SK-N-SH (cell line): ENCODE measurements at regions not wholly inside any gene's neighbourhood (a gene's known extent, or its start where the extent isn't known, plus 50 kb on each side); places are given as distances from the start of the nearest gene placed in this dataset.

Experiments
- CTCF ChIA-PET: fragments of 300-600, 350-600 bp; formaldehyde crosslinking; extraction: SDS; loops from one replicate; lab custom pipeline; 2021; lab: Yijun Ruan, JAX
- POLR2A ChIA-PET: fragments of 350-600 bp; sonication (Branson Sonifier 250); formaldehyde crosslinking; extraction: SDS; loops from one replicate; lab custom pipeline; 2020; ENCODE audit warnings: antibody characterized with exemption, inconsistent platforms; lab: Yijun Ruan, JAX
- DNase-seq: peaks from one replicate; pipeline ENCODE4 v3.0.0; 2012
- H2AFZ ChIP-seq: fragments of 200-600 bp; sonication (generic); 2 replicates; pipeline ENCODE4 v1.8.1; 2016; ENCODE audit warnings: antibody characterized with exemption, mild to moderate bottlenecking, low read depth
- H3F3A ChIP-seq: fragments of 200-600 bp; sonication (generic); replicated peaks from 2 replicates; pipeline ENCODE3; 2016; ENCODE audit warnings: antibody characterized with exemption, mild to moderate bottlenecking; ENCODE audit not compliant: insufficient read depth
- H3K27ac ChIP-seq, 2 experiments: fragments of 200-500 bp in 1 of 2; fragments of 200-600 bp in 1 of 2; sonication (Bioruptor generic) in 1 of 2; sonication (generic), shearing (Covaris generic) in 1 of 2; 2 replicates each; pipeline versions ENCODE4 v1.5.1 to v1.6.1; 2014 to 2016; ENCODE audit warnings: low read depth in 2 of 2, inconsistent platforms in 1 of 2, low read length in 1 of 2, mild to moderate bottlenecking in 1 of 2, mixed read lengths in 1 of 2
- H3K27me3 ChIP-seq: fragments of 200-600 bp; sonication (generic), shearing (Covaris generic); 2 replicates; pipeline ENCODE4 v1.6.1; 2016; ENCODE audit warnings: mixed run types; ENCODE audit not compliant: insufficient read depth
- H3K36me3 ChIP-seq, 2 experiments: fragments of 200-500 bp in 1 of 2; fragments of 200-600 bp in 1 of 2; sonication (Bioruptor generic) in 1 of 2; sonication (generic) in 1 of 2; replicated peaks in 1 of 2; 2 replicates each; pipeline versions ENCODE3 to v1.5.1; 2014 to 2016; ENCODE audit warnings: low read length in 1 of 2, mild to moderate bottlenecking in 1 of 2; ENCODE audit not compliant: insufficient read depth in 2 of 2, control insufficient read depth in 1 of 2
- H3K4me1 ChIP-seq, 2 experiments: fragments of 200-500 bp in 1 of 2; fragments of 200-600 bp in 1 of 2; sonication (Bioruptor generic) in 1 of 2; sonication (generic), shearing (Covaris generic) in 1 of 2; 2 replicates each; pipeline versions ENCODE4 v1.5.1 to v1.6.1; 2014 to 2016; ENCODE audit warnings: low read depth in 1 of 2, low read length in 1 of 2, mixed run types in 1 of 2; ENCODE audit not compliant: insufficient read depth in 2 of 2, control insufficient read depth in 1 of 2
- H3K4me2 ChIP-seq: fragments of 200-600 bp; sonication (generic), shearing (Covaris generic); 2 replicates; pipeline ENCODE4 v1.6.1; 2017; ENCODE audit warnings: mixed run types
- H3K4me3 ChIP-seq, 2 experiments: fragments of 200-500 bp in 1 of 2; fragments of 200-600 bp in 1 of 2; sonication (Bioruptor generic) in 1 of 2; sonication (generic), shearing (Covaris generic) in 1 of 2; 2 replicates each; pipeline versions ENCODE4 v1.5.1 to v1.8.1; 2014 to 2016; ENCODE audit warnings: low read depth in 2 of 2, inconsistent platforms in 1 of 2, low read length in 1 of 2, mild to moderate bottlenecking in 1 of 2, mixed read lengths in 1 of 2, moderate library complexity in 1 of 2
- H3K79me2 ChIP-seq: fragments of 200-600 bp; sonication (generic); 2 replicates; pipeline ENCODE4 v1.8.1; 2017; ENCODE audit warnings: mild to moderate bottlenecking; ENCODE audit not compliant: insufficient read depth
- H3K9ac ChIP-seq: fragments of 200-600 bp; sonication (generic); 2 replicates; pipeline ENCODE4 v1.6.1; 2017; ENCODE audit warnings: mixed run types
- H3K9me2 ChIP-seq: fragments of 200-600 bp; sonication (generic); 2 replicates; pipeline ENCODE4 v1.6.1; 2017; ENCODE audit warnings: mixed run types
- H3K9me3 ChIP-seq: fragments of 200-600 bp; sonication (generic); 2 replicates; pipeline ENCODE4 v1.6.1; 2017; ENCODE audit warnings: mixed run types, mild to moderate bottlenecking, moderate library complexity
- H4K20me1 ChIP-seq: fragments of 200-600 bp; sonication (generic); 2 replicates; pipeline ENCODE4 v1.6.1; 2017; ENCODE audit warnings: mild to moderate bottlenecking, mixed run types; ENCODE audit not compliant: insufficient read depth
- ELF1 ChIP-seq: IDR thresholded peaks from 2 replicates; pipeline ENCODE4 v1.4.0; 2012
- FOXJ3 ChIP-seq: sonication (generic); formaldehyde crosslinking; IDR thresholded peaks from 2 replicates; pipeline ENCODE4 v1.5.1; 2020; ENCODE audit warnings: mild to moderate bottlenecking, missing genetic modification reagents
- FOXM1 ChIP-seq: IDR thresholded peaks from 2 replicates; pipeline ENCODE4 v1.4.0; 2012; ENCODE audit warnings: low read depth, mild to moderate bottlenecking
- GATA2 ChIP-seq: sonication (generic); formaldehyde crosslinking; IDR thresholded peaks from 2 replicates; pipeline ENCODE4 v1.5.0; 2020; ENCODE audit warnings: mild to moderate bottlenecking, missing genetic modification reagents
- JUND ChIP-seq: IDR thresholded peaks from 2 replicates; pipeline ENCODE4 v1.4.0; 2012
- MAX ChIP-seq: IDR thresholded peaks from 2 replicates; pipeline ENCODE4 v1.4.0; 2012; ENCODE audit warnings: low read depth
- MEF2A ChIP-seq: IDR thresholded peaks from 2 replicates; pipeline ENCODE4 v1.4.0; 2012; ENCODE audit warnings: low read depth, borderline replicate concordance
- RAD21 ChIP-seq: IDR thresholded peaks from 2 replicates; pipeline ENCODE4 v1.6.1; 2012; ENCODE audit warnings: mild to moderate bottlenecking, low read length
- RCOR1 ChIP-seq: fragments of 150-350 bp; IDR thresholded peaks from 2 replicates; pipeline ENCODE4 v1.6.1; 2017; ENCODE audit warnings: antibody characterized with exemption, low read length
- RXRA ChIP-seq: IDR thresholded peaks from 2 replicates; pipeline ENCODE4 v1.4.0; 2012; ENCODE audit warnings: low read depth, mild to moderate bottlenecking, borderline replicate concordance
- SMC3 ChIP-seq: IDR thresholded peaks from 2 replicates; pipeline ENCODE4 v1.6.1; 2012; ENCODE audit warnings: low read depth, low read length, improper control_type of control experiment
- TCF12 ChIP-seq: IDR thresholded peaks from 2 replicates; pipeline ENCODE4 v1.4.0; 2012
- USF2 ChIP-seq: fragments of 150-350 bp; IDR thresholded peaks from 2 replicates; pipeline ENCODE4 v1.6.1; 2017; ENCODE audit warnings: antibody characterized with exemption, low read length, low read depth, borderline replicate concordance
- ZBTB33 ChIP-seq: IDR thresholded peaks from 2 replicates; pipeline ENCODE4 v1.4.0; 2012; ENCODE audit warnings: low read depth, borderline replicate concordance
- WGBS: methylation state at CpG from one replicate; pipeline ENCODE4 v1.1.6; 2017; ENCODE audit warnings: low lambda C conversion rate; 5-methylcytosine and 5-hydroxymethylcytosine counted together
- TF ChIP-seq, protein P1 (sequence below): fragments of 150-350 bp; IDR thresholded peaks from 2 replicates; pipeline ENCODE4 v1.6.1; 2016; ENCODE audit warnings: mild to moderate bottlenecking, low read depth, low read length
- TF ChIP-seq, protein P2 (sequence below): fragments of 200-600 bp; sonication (generic); IDR thresholded peaks from 2 replicates; pipeline ENCODE4 v1.6.1; 2017; ENCODE audit warnings: antibody characterized with exemption, mild to moderate bottlenecking, moderate library complexity

GRCh38 chr20:22354647-22355046, 229.7 kb downstream of the FOXA2 start:
- H3K27me3 ChIP-seq = peaks cover 13% of the 10 kb centered on the region; the same call in 1 of the 2 replicates
- POLR2A ChIA-PET = no interaction called here
- TF ChIP-seq RXRA = no peak
- TF ChIP-seq USF2 = no peak
- TF ChIP-seq SMC3 = no peak
- H3K9me2 ChIP-seq = no peaks in the 10 kb centered on the region
- no peaks in the 10 kb centered on the region for H3K4me1 ChIP-seq
- H3F3A ChIP-seq = no peaks in the 10 kb centered on the region
- CTCF ChIA-PET = interaction anchor here (1.1 to 1.6 kb wide), 2 partner anchors 13 to 16 kb away, joined by 4 to 5 read pairs; no protein-coding TSS in a partner anchor
- no peaks in the 10 kb centered on the region for H4K20me1 ChIP-seq
- no peak overlapping the region for H3K4me2 ChIP-seq
- H3K27ac ChIP-seq = no peak overlapping the region
- no peaks in the 10 kb centered on the region for H3K9me3 ChIP-seq
- H3K4me3 ChIP-seq = no peak overlapping the region
- WGBS = 17% methylated on average over 1 of the region's 1 CpG
- H2AFZ ChIP-seq = no peak overlapping the region
- no peak for DNase-seq
- no peaks in the 10 kb centered on the region for H3K79me2 ChIP-seq
- H3K36me3 ChIP-seq = no peaks in the 10 kb centered on the region
- no peak overlapping the region for H3K9ac ChIP-seq

DNA sequence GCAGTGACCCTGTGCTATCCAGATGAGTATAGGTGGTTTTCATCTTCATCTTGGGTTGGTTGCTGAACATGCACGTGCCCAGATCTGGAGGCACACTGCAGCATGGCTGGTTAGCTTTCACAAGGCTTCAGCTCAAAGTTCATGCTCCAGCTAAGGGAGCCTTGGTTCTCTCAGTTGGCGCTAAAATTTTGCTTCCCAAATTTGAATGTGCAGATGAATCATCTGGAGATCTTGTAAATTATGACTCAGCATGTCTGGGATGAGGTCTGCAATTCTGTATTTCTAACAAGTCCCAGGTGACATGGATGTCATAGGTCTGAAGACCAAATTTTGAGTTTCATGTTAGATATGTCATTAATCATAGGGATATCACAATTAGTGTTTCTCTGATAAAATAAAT, 230.8 kb downstream of the FOXA2 start:
- H4K20me1 ChIP-seq = no peaks in the 10 kb centered on the region
- no peaks in the 10 kb centered on the region for H3K4me1 ChIP-seq
- no peaks in the 10 kb centered on the region for H3K9me3 ChIP-seq
- H3K9me2 ChIP-seq = no peaks in the 10 kb centered on the region
- H3K4me3 ChIP-seq = no peak overlapping the region
- H3F3A ChIP-seq = no peaks in the 10 kb centered on the region
- no peak overlapping the region for H3K27ac ChIP-seq
- H2AFZ ChIP-seq = no peak overlapping the region
- DNase-seq = no peak
- CTCF ChIA-PET = interaction anchor here (1.1 to 1.6 kb wide), 2 partner anchors 12 to 15 kb away, joined by 4 to 5 read pairs; no protein-coding TSS in a partner anchor
- no peak overlapping the region for H3K9ac ChIP-seq
- H3K79me2 ChIP-seq = no peaks in the 10 kb centered on the region
- TF ChIP-seq, protein P1, sequence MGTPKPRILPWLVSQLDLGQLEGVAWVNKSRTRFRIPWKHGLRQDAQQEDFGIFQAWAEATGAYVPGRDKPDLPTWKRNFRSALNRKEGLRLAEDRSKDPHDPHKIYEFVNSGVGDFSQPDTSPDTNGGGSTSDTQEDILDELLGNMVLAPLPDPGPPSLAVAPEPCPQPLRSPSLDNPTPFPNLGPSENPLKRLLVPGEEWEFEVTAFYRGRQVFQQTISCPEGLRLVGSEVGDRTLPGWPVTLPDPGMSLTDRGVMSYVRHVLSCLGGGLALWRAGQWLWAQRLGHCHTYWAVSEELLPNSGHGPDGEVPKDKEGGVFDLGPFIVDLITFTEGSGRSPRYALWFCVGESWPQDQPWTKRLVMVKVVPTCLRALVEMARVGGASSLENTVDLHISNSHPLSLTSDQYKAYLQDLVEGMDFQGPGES = no peak
- TF ChIP-seq MEF2A = no peak
- no peak for TF ChIP-seq RCOR1
- no peak for TF ChIP-seq ELF1
- no peak for TF ChIP-seq JUND
- TF ChIP-seq FOXM1 = no peak
- TF ChIP-seq MAX = no peak
- TF ChIP-seq RAD21 = no peak
- H3K36me3 ChIP-seq = no peaks in the 10 kb centered on the region
- H3K27me3 ChIP-seq = peaks cover 20% of the 10 kb centered on the region; the same call in 1 of the 2 replicates
- WGBS = 2% methylated on average over 2 of the region's 2 CpGs
- POLR2A ChIA-PET = no interaction called here
- no peak overlapping the region for H3K4me2 ChIP-seq

DNA sequence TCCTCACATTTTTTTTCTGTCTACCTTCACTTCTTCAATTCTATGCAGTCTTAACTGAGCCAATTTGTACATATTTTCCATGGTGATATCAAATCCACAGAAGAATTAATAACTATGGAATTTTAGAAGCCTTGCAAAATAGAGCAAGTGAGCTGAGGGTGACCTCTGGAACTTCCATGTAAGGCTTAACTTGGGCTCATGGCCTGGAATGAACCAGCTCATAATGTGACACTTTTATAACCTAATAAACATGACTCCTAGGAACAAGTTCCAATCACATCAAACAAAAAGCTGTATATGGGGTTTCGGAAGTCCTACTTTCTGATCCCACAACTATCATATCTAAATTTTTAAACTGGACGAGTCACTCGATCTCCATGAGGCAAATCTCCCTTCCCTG, 232.4 kb downstream of the FOXA2 start:
- Histone ChIP-seq H3K27ac (no peak overlapping the region), H3K9ac (no peak overlapping the region), H3K79me2 (no peaks in the 10 kb centered on the region), H3K4me3 (no peak overlapping the region), H3K4me2 (no peak overlapping the region), H2AFZ (no peak overlapping the region), H3K9me2 (no peaks in the 10 kb centered on the region), H4K20me1 (no peaks in the 10 kb centered on the region), H3K36me3 (no peaks in the 10 kb centered on the region), H3F3A (no peaks in the 10 kb centered on the region), H3K9me3 (no peaks in the 10 kb centered on the region), H3K27me3 (peaks cover 23% of the 10 kb centered on the region; the same call in 1 of the 2 replicates), H3K4me1 (no peaks in the 10 kb centered on the region)
- 15% methylated on average over 3 of the region's 3 CpGs for WGBS
- ChIA-PET POLR2A (no interaction called here), CTCF (interaction anchor here (5.9 kb wide), 1 partner anchor 13 kb away, joined by 43 read pairs; no protein-coding TSS in a partner anchor)
- no peak for DNase-seq
- TF ChIP-seq JUND (no peak), FOXJ3 (no peak), USF2 (no peak), TCF12 (no peak), ZBTB33 (no peak), GATA2 (CRISPR knock-in tag) (no peak)
- TF ChIP-seq, protein P2, sequence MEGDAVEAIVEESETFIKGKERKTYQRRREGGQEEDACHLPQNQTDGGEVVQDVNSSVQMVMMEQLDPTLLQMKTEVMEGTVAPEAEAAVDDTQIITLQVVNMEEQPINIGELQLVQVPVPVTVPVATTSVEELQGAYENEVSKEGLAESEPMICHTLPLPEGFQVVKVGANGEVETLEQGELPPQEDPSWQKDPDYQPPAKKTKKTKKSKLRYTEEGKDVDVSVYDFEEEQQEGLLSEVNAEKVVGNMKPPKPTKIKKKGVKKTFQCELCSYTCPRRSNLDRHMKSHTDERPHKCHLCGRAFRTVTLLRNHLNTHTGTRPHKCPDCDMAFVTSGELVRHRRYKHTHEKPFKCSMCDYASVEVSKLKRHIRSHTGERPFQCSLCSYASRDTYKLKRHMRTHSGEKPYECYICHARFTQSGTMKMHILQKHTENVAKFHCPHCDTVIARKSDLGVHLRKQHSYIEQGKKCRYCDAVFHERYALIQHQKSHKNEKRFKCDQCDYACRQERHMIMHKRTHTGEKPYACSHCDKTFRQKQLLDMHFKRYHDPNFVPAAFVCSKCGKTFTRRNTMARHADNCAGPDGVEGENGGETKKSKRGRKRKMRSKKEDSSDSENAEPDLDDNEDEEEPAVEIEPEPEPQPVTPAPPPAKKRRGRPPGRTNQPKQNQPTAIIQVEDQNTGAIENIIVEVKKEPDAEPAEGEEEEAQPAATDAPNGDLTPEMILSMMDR = no peak
